SK-N-SH (cell line): ENCODE measurements at regions not wholly inside any gene's neighbourhood (a gene's known extent, or its start where the extent isn't known, plus 50 kb on each side); places are given as distances from the start of the nearest gene placed in this dataset.
"Not testable (repeated sequence)": the region's sequence is repeated elsewhere in the genome, so short reads cannot be mapped to it uniquely, and the experiment has no call there.

ENCODE experiments used
- CTCF ChIA-PET: fragments of 300-600, 350-600 bp; formaldehyde crosslinking; extraction: SDS; loops from one replicate; lab custom pipeline; 2021; lab: Yijun Ruan, JAX
- POLR2A ChIA-PET: fragments of 350-600 bp; sonication (Branson Sonifier 250); formaldehyde crosslinking; extraction: SDS; loops from one replicate; lab custom pipeline; 2020; ENCODE audit warnings: antibody characterized with exemption, inconsistent platforms; lab: Yijun Ruan, JAX
- DNase-seq: peaks from one replicate; pipeline ENCODE4 v3.0.0; 2012
- H2AFZ ChIP-seq: fragments of 200-600 bp; sonication (generic); 2 replicates; pipeline ENCODE4 v1.8.1; 2016; ENCODE audit warnings: antibody characterized with exemption, mild to moderate bottlenecking, low read depth
- H3F3A ChIP-seq: fragments of 200-600 bp; sonication (generic); replicated peaks from 2 replicates; pipeline ENCODE3; 2016; ENCODE audit warnings: antibody characterized with exemption, mild to moderate bottlenecking; ENCODE audit not compliant: insufficient read depth
- H3K27ac ChIP-seq, 2 experiments: fragments of 200-500 bp in 1 of 2; fragments of 200-600 bp in 1 of 2; sonication (Bioruptor generic) in 1 of 2; sonication (generic), shearing (Covaris generic) in 1 of 2; 2 replicates each; pipeline versions ENCODE4 v1.5.1 to v1.6.1; 2014 to 2016; ENCODE audit warnings: low read depth in 2 of 2, inconsistent platforms in 1 of 2, low read length in 1 of 2, mild to moderate bottlenecking in 1 of 2, mixed read lengths in 1 of 2
- H3K27me3 ChIP-seq: fragments of 200-600 bp; sonication (generic), shearing (Covaris generic); 2 replicates; pipeline ENCODE4 v1.6.1; 2016; ENCODE audit warnings: mixed run types; ENCODE audit not compliant: insufficient read depth
- H3K36me3 ChIP-seq, 2 experiments: fragments of 200-500 bp in 1 of 2; fragments of 200-600 bp in 1 of 2; sonication (Bioruptor generic) in 1 of 2; sonication (generic) in 1 of 2; replicated peaks in 1 of 2; 2 replicates each; pipeline versions ENCODE3 to v1.5.1; 2014 to 2016; ENCODE audit warnings: low read length in 1 of 2, mild to moderate bottlenecking in 1 of 2; ENCODE audit not compliant: insufficient read depth in 2 of 2, control insufficient read depth in 1 of 2
- H3K4me1 ChIP-seq, 2 experiments: fragments of 200-500 bp in 1 of 2; fragments of 200-600 bp in 1 of 2; sonication (Bioruptor generic) in 1 of 2; sonication (generic), shearing (Covaris generic) in 1 of 2; 2 replicates each; pipeline versions ENCODE4 v1.5.1 to v1.6.1; 2014 to 2016; ENCODE audit warnings: low read depth in 1 of 2, low read length in 1 of 2, mixed run types in 1 of 2; ENCODE audit not compliant: insufficient read depth in 2 of 2, control insufficient read depth in 1 of 2
- H3K4me2 ChIP-seq: fragments of 200-600 bp; sonication (generic), shearing (Covaris generic); 2 replicates; pipeline ENCODE4 v1.6.1; 2017; ENCODE audit warnings: mixed run types
- H3K4me3 ChIP-seq, 2 experiments: fragments of 200-500 bp in 1 of 2; fragments of 200-600 bp in 1 of 2; sonication (Bioruptor generic) in 1 of 2; sonication (generic), shearing (Covaris generic) in 1 of 2; 2 replicates each; pipeline versions ENCODE4 v1.5.1 to v1.8.1; 2014 to 2016; ENCODE audit warnings: low read depth in 2 of 2, inconsistent platforms in 1 of 2, low read length in 1 of 2, mild to moderate bottlenecking in 1 of 2, mixed read lengths in 1 of 2, moderate library complexity in 1 of 2
- H3K79me2 ChIP-seq: fragments of 200-600 bp; sonication (generic); 2 replicates; pipeline ENCODE4 v1.8.1; 2017; ENCODE audit warnings: mild to moderate bottlenecking; ENCODE audit not compliant: insufficient read depth
- H3K9ac ChIP-seq: fragments of 200-600 bp; sonication (generic); 2 replicates; pipeline ENCODE4 v1.6.1; 2017; ENCODE audit warnings: mixed run types
- H3K9me2 ChIP-seq: fragments of 200-600 bp; sonication (generic); 2 replicates; pipeline ENCODE4 v1.6.1; 2017; ENCODE audit warnings: mixed run types
- H3K9me3 ChIP-seq: fragments of 200-600 bp; sonication (generic); 2 replicates; pipeline ENCODE4 v1.6.1; 2017; ENCODE audit warnings: mixed run types, mild to moderate bottlenecking, moderate library complexity
- H4K20me1 ChIP-seq: fragments of 200-600 bp; sonication (generic); 2 replicates; pipeline ENCODE4 v1.6.1; 2017; ENCODE audit warnings: mild to moderate bottlenecking, mixed run types; ENCODE audit not compliant: insufficient read depth
- EP300 ChIP-seq, 2 experiments: IDR thresholded peaks; 2 replicates each; pipeline versions ENCODE4 v1.4.0 to v1.6.1; 2012; ENCODE audit warnings: borderline replicate concordance in 1 of 2, low read depth in 1 of 2, low read length in 1 of 2
- GATA2 ChIP-seq: sonication (generic); formaldehyde crosslinking; IDR thresholded peaks from 2 replicates; pipeline ENCODE4 v1.5.0; 2020; ENCODE audit warnings: mild to moderate bottlenecking, missing genetic modification reagents
- JUND ChIP-seq: IDR thresholded peaks from 2 replicates; pipeline ENCODE4 v1.4.0; 2012
- NRF1 ChIP-seq: IDR thresholded peaks from 2 replicates; pipeline ENCODE4 v1.6.1; 2012; ENCODE audit warnings: low read depth, mild to moderate bottlenecking, low read length
- SIN3A ChIP-seq: IDR thresholded peaks from 2 replicates; pipeline ENCODE4 v1.6.1; 2012; ENCODE audit warnings: low read depth, mild to moderate bottlenecking, low read length, moderate library complexity, borderline replicate concordance
- WGBS: methylation state at CpG from one replicate; pipeline ENCODE4 v1.1.6; 2017; ENCODE audit warnings: low lambda C conversion rate; 5-methylcytosine and 5-hydroxymethylcytosine counted together
- TF ChIP-seq, protein P1 (sequence below): IDR thresholded peaks from 2 replicates; pipeline ENCODE4 v1.4.0; 2012; ENCODE audit warnings: low read depth, borderline replicate concordance
- TF ChIP-seq, protein P2 (sequence below): fragments of 200-600 bp; sonication (generic); IDR thresholded peaks from 2 replicates; pipeline ENCODE4 v1.6.1; 2017; ENCODE audit warnings: antibody characterized with exemption, mild to moderate bottlenecking, moderate library complexity
- TF ChIP-seq, protein P3 (sequence below): IDR thresholded peaks from 2 replicates; pipeline ENCODE4; 2012
- TF ChIP-seq, protein P4 (sequence below): IDR thresholded peaks from 2 replicates; pipeline ENCODE4 v1.6.1; 2012; ENCODE audit warnings: mild to moderate bottlenecking, low read depth, low read length, moderate library complexity

DNA sequence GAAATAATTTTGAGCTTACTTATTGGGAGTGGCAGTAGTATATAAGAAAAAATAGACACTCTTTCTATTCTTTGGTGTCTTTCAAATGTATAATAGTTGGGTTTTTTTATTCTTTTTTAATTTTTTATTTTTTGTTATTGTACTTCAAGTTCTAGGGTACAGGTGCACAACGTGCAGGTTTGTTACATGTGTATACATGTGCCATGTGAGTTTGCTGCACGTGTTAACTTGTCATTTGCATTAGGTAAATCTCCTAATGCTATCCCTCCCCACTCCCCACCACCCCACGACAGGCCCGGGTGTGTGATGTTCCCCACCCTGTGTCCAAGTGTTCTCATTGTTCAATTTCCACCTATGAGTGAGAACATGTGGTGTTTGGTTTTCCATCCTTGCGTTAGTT is 1552.4 kb upstream of the B3GALT2 start:
- H3K9ac ChIP-seq, DNase-seq, H3K36me3 ChIP-seq, H3K4me1 ChIP-seq, H3K27ac ChIP-seq, CTCF ChIA-PET, H3K9me3 ChIP-seq, H2AFZ ChIP-seq, POLR2A ChIA-PET, H3K4me3 ChIP-seq, H3K9me2 ChIP-seq, H3K27me3 ChIP-seq, H3K79me2 ChIP-seq, H4K20me1 ChIP-seq, H3K4me2 ChIP-seq, H3F3A ChIP-seq: not testable (repeated sequence)
- WGBS = 47% methylated on average over 5 of the region's 5 CpGs

DNA sequence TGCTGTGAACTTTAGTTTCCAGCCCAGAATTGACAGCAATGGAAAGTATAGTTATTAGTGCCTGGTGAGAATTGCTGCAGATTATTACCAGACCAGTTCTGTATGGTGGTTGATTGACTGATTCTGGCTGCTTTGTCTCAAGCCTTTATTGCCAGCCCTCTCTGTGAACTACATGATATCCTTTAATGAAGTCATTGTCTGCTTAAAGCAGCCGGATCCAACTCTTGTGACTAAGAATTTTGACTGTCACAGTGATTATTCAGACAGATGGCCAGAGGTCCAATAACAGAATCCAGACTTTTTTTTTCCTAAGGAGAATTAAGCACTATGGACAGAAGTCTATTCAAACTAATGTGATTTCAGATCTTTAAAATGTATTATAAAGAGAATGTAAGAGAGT is 1548.6 kb upstream of the B3GALT2 start:
- no peaks in the 10 kb centered on the region for H3K9me2 ChIP-seq
- no peaks in the 10 kb centered on the region for H3F3A ChIP-seq
- H3K36me3 ChIP-seq = no peaks in the 10 kb centered on the region
- no peaks in the 10 kb centered on the region for H3K79me2 ChIP-seq
- POLR2A ChIA-PET = no interaction called here
- no peak overlapping the region for H3K4me3 ChIP-seq
- no peaks in the 10 kb centered on the region; a peak in 1 of 4 replicates for H3K4me1 ChIP-seq
- CTCF ChIA-PET = no interaction called here
- no peak for DNase-seq
- H3K27me3 ChIP-seq = no peaks in the 10 kb centered on the region
- TF ChIP-seq JUND (no peak), EP300 (IDR thresholded peaks at IDR 0.05; ENCODE audit: borderline replicate concordance in 1 of 2, low read depth in 1 of 2, low read length in 1 of 2) (no peak), SIN3A (no peak)
- TF ChIP-seq, protein P1, sequence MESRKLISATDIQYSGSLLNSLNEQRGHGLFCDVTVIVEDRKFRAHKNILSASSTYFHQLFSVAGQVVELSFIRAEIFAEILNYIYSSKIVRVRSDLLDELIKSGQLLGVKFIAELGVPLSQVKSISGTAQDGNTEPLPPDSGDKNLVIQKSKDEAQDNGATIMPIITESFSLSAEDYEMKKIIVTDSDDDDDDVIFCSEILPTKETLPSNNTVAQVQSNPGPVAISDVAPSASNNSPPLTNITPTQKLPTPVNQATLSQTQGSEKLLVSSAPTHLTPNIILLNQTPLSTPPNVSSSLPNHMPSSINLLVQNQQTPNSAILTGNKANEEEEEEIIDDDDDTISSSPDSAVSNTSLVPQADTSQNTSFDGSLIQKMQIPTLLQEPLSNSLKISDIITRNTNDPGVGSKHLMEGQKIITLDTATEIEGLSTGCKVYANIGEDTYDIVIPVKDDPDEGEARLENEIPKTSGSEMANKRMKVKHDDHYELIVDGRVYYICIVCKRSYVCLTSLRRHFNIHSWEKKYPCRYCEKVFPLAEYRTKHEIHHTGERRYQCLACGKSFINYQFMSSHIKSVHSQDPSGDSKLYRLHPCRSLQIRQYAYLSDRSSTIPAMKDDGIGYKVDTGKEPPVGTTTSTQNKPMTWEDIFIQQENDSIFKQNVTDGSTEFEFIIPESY = no peak
- TF ChIP-seq, all 33 proteins: peak for 0
- no peaks in the 10 kb centered on the region for H4K20me1 ChIP-seq
- H3K4me2 ChIP-seq = no peak overlapping the region
- no peak overlapping the region for H3K27ac ChIP-seq
- WGBS = 0% methylated on average over 1 of the region's 1 CpG
- H2AFZ ChIP-seq = no peak overlapping the region
- H3K9me3 ChIP-seq = no peaks in the 10 kb centered on the region
- H3K9ac ChIP-seq = no peak overlapping the region

DNA sequence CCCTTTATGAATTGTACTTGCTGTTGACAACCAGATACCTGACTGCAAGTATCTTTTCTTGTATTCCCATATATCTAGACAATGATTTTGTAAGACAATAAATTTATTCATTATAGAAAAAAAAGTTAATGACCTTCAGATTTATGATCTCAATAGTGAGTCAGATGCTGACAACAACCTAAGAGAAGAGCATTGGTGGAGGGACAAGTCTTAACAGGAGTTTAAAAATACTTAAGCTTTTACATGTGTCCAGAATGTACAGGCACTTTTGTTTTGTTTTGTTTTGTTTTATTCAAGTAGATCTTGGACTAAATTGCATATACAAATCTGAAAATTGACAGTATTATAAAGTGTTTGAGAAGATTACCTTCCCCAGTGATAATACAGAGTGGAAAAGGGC is 1544.6 kb upstream of the B3GALT2 start:
- Histone ChIP-seq H3K4me2 (no peak overlapping the region), H3K79me2 (no peaks in the 10 kb centered on the region), H3K27ac (no peak overlapping the region), H3K36me3 (no peaks in the 10 kb centered on the region), H3K27me3 (no peaks in the 10 kb centered on the region), H3F3A (no peaks in the 10 kb centered on the region), H2AFZ (no peak overlapping the region), H4K20me1 (no peaks in the 10 kb centered on the region), H3K9ac (no peak overlapping the region), H3K9me3 (no peaks in the 10 kb centered on the region), H3K4me3 (no peak overlapping the region), H3K4me1 (no peaks in the 10 kb centered on the region; a peak in 1 of 4 replicates), H3K9me2 (no peaks in the 10 kb centered on the region)
- ChIA-PET POLR2A (no interaction called here), CTCF (no interaction called here)
- DNase-seq = no peak
- TF ChIP-seq, protein P2, sequence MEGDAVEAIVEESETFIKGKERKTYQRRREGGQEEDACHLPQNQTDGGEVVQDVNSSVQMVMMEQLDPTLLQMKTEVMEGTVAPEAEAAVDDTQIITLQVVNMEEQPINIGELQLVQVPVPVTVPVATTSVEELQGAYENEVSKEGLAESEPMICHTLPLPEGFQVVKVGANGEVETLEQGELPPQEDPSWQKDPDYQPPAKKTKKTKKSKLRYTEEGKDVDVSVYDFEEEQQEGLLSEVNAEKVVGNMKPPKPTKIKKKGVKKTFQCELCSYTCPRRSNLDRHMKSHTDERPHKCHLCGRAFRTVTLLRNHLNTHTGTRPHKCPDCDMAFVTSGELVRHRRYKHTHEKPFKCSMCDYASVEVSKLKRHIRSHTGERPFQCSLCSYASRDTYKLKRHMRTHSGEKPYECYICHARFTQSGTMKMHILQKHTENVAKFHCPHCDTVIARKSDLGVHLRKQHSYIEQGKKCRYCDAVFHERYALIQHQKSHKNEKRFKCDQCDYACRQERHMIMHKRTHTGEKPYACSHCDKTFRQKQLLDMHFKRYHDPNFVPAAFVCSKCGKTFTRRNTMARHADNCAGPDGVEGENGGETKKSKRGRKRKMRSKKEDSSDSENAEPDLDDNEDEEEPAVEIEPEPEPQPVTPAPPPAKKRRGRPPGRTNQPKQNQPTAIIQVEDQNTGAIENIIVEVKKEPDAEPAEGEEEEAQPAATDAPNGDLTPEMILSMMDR = no peak
- no peak for TF ChIP-seq GATA2 (CRISPR knock-in tag)
- TF ChIP-seq JUND = no peak
- no peak for TF ChIP-seq NRF1
- TF ChIP-seq, protein P3, sequence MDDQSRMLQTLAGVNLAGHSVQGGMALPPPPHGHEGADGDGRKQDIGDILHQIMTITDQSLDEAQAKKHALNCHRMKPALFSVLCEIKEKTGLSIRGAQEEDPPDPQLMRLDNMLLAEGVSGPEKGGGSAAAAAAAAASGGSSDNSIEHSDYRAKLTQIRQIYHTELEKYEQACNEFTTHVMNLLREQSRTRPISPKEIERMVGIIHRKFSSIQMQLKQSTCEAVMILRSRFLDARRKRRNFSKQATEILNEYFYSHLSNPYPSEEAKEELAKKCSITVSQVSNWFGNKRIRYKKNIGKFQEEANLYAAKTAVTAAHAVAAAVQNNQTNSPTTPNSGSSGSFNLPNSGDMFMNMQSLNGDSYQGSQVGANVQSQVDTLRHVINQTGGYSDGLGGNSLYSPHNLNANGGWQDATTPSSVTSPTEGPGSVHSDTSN = no peak
- TF ChIP-seq, protein P4, sequence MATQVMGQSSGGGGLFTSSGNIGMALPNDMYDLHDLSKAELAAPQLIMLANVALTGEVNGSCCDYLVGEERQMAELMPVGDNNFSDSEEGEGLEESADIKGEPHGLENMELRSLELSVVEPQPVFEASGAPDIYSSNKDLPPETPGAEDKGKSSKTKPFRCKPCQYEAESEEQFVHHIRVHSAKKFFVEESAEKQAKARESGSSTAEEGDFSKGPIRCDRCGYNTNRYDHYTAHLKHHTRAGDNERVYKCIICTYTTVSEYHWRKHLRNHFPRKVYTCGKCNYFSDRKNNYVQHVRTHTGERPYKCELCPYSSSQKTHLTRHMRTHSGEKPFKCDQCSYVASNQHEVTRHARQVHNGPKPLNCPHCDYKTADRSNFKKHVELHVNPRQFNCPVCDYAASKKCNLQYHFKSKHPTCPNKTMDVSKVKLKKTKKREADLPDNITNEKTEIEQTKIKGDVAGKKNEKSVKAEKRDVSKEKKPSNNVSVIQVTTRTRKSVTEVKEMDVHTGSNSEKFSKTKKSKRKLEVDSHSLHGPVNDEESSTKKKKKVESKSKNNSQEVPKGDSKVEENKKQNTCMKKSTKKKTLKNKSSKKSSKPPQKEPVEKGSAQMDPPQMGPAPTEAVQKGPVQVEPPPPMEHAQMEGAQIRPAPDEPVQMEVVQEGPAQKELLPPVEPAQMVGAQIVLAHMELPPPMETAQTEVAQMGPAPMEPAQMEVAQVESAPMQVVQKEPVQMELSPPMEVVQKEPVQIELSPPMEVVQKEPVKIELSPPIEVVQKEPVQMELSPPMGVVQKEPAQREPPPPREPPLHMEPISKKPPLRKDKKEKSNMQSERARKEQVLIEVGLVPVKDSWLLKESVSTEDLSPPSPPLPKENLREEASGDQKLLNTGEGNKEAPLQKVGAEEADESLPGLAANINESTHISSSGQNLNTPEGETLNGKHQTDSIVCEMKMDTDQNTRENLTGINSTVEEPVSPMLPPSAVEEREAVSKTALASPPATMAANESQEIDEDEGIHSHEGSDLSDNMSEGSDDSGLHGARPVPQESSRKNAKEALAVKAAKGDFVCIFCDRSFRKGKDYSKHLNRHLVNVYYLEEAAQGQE = no peak
